Endometrial microvascular endothelial cells (primary cell): ENCODE measurements at regions not wholly inside any gene's neighbourhood (a gene's known extent, or its start where the extent isn't known, plus 50 kb on each side); places are given as distances from the start of the nearest gene placed in this dataset.

Experiments used
- in situ Hi-C: cut with HindIII; loops from 2 replicates; pipeline ENCODE4 v1.10.0; 2017; ENCODE audit warnings: low sequenced_read_pairs, low pct_unique_long_range_greater_than_20kb; ENCODE audit errors: inconsistent ontology term

DNA sequence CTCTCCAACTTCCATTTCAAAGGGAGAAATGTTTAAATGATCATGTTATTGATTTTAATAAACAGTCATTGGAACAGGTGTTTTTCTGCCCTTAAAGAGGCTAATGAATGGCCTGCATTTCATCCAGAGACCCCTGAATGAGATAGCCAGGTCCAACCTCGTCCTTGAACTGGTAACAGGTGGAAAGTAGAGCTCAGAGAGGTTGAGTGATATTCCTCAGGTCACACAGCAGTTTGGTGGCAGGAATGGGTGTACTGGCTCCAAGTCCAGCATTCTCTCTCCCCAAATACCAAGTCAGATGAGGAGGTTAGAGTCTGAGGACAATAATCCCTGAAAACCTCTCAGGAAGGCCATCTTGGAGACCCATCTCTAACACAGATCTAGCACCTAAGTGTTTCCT, 81.7 kb upstream of the ANO1 start:
- in situ Hi-C loops = no loop called here

DNA sequence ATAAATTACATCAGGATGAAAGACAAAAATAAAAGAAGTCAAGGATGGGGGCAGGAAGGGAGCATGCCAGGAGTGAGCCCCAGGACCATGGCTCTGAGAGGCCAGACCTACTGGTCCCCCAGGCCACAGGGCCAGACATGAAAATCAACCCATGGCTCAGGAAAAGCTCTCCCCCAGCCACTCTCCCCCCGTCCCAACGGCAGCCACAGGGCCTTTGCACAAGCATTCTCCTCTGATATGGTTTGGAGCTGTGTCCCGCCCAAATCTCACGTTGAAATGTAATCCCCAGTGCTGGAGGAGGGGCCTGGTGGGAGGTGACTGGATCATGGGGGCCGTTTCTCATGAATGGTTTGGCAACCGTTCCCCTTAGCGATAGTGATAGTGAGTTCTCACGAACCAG, 80.8 kb upstream of the ANO1 start:
- in situ Hi-C loops = no loop called here

DNA sequence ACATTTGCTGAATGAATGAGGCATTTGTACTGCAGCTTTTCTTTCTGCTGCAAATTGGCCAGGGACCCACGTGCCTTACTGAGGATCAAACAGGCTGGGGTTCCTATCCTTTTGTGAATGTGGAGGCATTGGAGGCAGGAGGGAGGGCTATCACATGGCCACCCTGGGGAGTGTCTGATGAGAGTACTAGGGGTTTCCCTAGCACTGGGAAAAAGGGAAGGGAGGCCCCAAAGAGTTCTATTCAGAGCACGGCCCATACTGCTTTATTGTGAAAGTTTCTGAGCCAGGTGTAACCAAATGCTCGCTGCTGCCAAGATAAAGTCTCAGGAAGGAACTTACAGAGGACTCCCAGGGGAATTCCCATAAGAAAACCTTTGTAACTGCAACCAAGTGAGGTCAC, 78.4 kb upstream of the ANO1 start:
- in situ Hi-C loops = no loop called here

DNA sequence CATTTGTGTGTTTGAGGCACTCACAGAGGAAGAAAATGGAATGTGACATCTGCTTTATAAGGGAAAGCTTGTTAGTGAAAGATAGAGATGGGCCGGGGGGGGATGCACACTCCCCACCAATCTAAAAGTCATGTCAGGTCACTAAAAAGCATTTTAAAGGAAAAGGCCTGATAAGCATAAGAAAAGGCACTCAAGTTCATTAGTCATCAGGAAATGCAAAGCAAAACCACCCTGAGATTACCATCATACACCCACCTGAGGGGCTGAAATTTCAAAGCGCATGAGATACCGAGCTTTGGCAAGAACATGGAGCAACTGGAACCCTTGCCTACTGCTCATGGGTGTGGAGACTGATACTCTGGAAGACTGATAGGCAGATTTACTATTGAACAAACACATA, 77.9 kb upstream of the ANO1 start:
- in situ Hi-C loops = no loop called here

DNA sequence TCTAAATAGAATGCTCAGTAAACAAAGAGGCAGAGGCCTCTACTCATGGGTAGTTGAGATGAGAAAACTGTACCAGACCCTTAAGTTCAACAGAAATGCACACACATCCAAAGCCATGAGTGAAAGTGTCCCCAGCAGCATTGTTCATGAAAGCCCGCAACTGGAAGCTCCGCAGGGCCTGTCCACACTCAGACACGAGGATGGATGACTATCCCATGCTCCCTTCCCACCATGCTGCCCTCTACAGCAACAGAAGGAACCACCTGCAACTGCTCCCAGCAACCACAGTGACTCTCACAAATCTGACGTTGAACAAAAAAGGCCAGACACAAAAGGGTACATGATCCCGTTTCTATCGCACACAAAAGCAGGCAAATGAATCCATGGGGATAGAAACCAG, 76.9 kb upstream of the ANO1 start:
- in situ Hi-C loops = no loop called here

DNA sequence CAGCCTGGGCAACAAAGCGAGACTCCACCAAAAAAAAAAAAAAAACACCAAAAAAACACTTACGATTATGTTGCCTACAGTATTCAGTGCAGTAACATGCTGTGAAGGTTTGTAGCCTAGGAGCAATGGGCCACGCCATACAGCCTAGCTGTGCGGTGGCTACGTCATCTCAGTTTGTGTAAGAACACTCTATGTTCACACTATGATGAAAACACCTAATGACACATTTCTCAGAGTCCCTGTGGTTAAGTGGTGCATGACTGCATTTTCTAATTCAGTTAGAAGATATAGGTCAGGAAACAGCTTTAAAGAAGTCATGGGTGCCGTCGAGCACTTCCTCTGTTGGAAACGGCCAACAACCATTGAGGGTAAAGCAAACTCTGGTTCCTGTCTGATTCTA, 75.7 kb upstream of the ANO1 start:
- in situ Hi-C loops = no loop called here

DNA sequence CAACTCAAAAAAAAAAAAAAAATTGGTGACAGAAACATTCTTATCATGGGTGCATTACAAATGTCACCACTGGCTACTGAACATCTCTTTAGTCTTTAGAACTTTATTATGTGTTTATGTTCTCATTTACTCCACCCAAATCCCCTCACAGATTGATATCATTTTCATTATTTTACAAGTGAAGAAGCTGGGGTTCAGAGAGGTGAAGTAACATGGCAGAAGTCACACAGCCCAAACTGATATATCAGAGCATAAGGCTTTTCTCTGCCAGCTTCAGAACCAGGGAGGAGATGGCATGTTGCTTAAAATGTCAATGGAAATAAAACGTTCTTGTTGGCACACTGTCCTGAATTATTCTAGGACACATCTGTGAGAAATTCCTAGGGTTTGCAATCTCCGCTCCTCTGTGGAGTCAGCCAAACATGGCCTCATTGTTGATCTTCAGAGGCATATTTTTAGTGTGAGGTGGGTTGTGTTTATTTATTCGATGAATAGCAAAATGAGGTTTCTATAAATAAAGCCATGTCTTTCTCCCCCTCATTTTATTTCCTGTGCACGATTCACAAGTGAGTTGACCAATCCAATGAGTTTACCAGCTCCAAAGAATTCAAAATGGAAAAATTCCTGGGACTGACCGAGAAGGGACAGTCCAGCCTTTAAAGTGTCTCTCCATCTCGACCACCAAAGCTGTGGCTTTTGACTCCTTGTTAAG, 72.9 kb upstream of the ANO1 start:
- in situ Hi-C loops = no loop called here

DNA sequence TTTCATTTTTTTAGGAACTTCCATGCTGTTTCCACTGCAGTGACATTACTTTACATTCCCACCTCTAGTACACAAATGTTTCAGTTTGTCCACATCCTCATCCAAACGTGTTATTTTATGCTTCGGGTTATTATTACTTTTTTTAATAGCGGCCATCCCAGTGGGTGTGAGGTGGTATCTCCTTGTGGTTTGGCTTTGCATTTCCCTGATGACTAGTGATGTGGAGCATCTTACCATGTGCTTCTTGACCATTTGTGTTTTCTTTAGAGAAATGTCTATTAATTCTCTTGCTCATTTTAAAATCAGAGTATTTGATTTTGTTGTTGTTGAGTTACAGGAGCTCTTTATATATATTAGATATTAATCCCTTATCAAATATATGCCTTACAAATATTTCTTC, 70.3 kb upstream of the ANO1 start:
- in situ Hi-C loops = no loop called here

DNA sequence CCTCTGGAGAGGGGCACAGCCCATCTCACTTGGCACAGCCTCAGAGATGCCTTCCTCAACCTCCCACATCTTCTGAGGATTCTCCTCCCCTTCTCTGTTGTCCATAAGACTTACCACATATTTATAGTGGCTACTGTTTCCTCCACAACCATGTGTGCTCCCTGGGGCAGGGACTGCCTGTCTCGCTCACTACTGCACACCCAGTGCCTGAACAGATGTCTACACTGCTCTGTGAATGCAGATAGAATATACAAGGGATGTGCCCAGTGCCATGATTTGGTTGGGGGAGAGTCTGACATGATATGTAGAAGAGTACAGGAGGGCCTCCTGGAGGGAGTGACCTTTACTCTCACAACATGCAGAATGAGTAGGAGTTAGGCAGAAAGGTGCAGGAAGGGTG, 67.3 kb upstream of the ANO1 start:
- in situ Hi-C loops = no loop called here

DNA sequence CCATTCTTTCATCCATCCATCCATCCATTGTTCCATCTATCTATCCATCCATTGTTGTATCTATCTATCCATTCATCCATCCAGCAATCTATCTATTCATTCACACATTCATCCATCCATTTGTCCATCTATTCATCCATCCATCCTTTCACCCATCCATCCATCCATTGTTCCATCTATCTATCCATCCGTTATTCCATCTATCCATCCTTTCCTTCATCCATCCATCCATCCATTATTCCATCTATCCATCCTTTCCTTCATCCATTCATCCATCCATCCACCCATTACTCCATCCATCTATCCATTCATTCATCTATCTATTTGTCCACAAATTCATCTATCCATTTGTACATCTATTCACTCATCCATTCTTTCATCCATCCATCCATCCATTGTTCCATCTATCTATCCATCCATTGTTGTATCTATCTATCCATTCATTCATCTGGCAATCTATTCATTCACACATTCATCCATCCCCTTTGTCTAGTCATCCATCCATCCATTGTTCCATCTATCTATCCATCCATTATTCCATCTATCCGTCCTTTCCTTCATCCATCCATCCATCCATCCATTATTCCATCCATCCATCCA, 65.9 kb upstream of the ANO1 start:
- in situ Hi-C loops = no loop called here

DNA sequence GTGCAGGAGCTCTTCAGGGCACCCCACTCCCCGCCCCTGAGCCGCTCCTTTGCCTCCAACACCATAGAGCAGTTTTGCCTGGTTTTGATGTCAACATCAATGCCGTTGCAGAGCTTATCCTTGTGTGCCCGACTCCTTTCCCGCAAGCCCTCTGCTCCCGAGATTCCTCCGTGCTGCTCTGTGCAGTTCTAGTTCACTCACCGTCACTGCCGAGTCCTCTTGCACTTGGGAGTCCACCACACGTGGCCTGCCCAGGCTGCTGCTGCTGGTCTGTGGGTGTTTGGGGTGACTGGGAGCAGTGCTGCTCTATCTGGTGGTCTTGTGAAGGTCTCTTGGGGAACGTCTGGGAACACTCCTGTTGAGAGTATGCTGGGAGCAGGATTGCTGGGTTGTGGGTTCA, 63.8 kb upstream of the ANO1 start:
- in situ Hi-C loops = no loop called here

DNA sequence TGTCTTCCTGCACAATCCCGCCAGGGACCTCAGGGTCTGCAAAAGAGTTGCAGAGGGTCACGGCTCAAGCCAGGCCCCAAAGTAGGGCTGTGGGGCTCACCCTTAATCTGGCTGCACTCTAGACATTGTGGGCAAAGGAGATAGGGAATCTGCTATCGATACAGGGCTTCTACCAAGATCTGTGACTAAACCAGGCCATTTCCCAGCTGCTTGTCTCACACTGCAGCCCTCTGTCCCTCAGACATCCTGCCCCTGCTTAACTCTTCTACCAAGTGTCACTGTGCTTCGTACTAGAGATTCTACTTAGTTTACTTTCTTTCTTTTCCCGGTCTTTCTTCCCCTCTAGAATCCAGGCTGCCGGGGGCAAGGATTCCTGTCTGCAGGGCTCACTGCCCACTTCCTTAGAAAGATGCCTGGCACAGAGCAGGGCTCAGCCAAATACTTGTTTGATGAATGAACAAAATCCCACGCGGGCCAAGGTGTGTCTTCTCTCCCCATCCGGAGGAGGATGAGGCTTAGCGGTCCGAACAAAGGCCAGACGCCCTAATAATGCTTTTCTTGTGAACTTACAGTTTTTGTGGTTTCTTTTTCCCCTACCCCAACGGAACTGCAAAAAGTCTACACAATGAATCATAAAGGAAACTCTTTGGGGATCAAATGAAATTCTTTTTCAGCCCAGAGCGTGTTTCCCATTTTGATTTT, 61.3 kb upstream of the ANO1 start:
- in situ Hi-C loops = no loop called here

DNA sequence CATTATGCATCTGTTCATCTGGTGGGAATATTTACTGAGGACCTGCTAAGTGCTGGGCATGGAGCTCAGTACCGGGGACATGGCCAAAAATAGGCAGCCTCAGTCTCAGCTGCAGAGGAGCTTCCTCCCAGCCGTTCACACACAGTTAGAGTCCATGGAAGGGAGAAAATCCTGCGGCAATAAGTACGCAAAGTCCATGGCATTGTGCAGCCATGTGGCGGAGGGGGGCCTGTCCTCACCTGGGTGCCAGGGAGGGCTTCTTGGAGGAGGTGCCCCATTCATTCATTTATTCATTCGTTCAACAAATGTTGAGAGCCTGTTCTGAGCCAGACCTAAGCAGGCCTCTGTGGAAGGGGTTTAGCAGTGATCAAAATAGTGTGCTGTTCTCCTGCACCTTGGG, 59.3 kb upstream of the ANO1 start:
- in situ Hi-C loops = no loop called here

DNA sequence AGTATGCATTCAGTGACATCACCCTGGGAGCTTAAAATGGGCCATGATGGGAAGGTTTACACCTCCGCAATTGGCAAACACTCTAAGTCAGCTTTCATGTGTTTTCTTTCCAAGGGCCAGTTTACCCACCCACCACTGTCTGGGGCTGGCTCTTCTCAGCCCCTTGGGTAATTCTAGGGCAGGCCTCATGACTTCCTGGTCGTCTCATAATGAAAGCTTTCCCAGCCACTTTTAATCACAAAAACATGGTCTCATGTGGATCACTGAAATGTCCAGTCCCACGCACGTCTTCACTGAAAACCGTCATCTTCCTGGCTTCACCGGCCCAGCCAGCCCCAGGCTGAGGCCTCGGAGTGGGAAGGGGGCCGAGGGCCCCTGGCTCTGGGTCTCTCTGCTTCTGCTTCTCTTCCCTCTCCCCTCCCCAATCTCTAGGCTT, 58.5 kb upstream of the ANO1 start:
- in situ Hi-C loops = no loop called here

DNA sequence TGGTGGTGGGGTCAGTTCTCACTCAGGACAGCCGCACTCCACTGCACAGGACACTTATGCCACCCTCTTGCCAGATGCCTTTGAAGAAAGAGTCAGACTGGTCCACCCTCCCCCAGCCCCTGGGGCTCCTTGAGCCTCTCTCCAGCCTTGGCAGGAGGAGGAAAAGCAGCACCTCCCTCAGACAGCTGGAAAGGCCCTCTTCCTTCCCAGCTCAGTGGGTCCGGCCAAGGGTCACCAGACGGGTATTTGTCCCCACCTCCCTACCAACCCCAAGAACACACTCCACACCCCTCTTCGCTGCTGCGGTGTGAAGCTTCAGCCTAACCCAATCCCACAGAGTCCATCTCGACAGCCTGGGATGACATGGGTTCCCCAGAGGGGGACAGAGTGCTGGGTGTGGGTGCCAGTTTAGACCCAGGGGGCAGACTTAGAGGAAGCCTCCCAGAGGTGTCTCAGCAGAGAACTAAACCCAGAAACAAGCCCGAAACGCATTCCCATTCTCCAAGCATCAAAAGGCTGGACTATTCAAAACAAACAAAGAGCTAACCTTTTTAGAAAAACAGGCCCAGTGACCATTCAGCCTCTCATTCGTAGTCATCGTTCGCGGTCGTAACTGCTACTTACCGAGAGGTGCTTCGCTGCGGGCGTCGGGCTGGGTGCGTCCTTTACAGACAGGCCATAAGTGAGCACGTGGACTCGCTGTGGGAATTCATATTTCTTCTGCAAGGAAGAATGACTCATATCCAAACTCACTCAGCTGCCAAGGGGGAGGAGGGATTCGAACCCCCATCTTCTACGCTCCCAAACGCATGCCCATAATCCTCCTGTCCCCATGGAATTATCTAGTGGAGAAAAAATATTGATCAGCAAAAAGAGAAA, 57.5 kb upstream of the ANO1 start:
- in situ Hi-C loops = no loop called here

DNA sequence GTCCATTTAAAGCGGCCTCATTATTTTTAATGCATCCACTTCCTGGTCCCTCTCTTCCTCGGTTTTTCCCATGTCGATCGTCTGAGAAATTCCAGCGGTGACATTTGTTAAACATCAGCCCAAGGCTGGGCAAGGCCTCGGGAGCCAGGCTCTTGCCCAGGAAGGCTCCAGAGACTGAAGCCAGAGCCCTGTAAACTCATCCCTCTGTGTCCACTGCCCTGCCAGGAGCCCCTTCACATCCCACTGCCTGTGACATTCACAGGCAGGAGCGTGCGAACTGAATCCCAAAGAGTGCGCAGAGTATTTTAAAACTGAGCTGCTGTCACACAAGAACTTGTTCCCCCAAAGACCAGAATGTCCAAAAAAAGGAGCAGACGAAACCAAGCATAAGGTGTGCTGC, 56.5 kb upstream of the ANO1 start:
- in situ Hi-C loops = no loop called here

DNA sequence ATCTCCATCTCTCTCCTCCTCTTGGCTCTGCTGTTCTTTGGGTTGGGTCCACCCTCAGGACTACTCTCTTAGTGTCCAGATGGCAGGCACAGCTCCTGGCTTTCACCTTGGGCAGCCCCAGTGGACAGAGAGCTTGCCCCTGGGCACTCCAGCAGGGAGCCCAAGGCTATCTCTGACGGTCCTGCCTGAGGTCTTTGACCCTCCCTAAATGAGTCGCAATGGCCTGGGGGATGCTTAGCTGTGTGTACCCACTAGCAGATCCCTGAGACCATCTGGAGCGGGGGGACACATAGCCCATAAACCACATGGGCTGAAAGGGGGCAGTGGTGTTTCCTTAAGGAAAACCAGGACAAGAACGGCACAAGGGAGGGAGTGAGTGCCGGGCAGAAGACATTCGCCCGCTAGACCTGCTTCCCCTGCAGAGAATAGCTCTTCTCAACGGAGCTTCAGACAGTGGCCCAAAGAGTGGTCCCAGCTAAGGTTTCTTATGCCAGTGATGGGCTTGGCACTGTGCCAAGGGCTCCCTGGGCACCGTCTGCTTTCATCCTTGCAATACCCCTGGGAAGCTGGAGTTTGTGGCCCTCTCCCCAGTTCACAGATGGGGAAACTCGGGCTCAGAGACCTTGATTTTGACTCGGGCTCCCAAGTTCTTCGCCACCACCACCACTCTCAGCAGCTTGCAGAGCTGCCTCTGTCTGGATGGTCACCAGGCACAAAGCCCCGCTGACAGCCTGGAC, 53.9 kb upstream of the ANO1 start:
- in situ Hi-C loops = no loop called here

DNA sequence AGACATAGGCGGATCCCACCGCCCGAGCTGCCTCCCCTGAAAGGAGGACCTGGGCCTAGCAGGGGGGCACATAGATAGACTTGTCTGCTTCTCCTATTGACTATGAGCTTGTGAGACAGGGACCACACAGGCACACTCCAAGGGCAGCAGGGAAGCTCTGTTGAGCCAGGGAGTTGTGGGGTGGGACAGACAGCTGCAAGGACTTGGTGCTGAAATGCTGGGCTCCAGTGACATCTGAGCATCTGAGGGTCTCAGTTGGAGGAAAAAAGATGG, 53.4 kb upstream of the ANO1 start:
- in situ Hi-C loops = no loop called here

DNA sequence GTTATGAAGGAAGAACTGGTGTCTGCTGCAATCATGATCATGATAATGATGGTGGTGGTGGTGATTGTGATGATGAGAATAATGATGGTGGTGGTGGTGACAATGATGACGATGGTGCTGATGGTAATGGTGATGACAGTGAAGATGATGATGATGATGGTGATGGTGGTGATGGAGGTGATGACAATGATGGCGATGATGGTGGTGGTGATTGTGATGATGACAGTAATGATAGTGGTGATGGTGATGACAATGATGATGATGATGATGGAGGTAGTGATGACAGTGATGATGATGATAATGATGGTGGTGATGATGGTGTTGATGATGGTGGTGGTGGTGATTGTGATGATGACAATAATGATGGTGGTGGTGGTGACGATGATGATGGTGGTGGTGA, 52.8 kb upstream of the ANO1 start:
- in situ Hi-C loops = no loop called here
